ENCODE measurements at regions not wholly inside any gene's neighbourhood (a gene's known extent, or its start where the extent isn't known, plus 50 kb on each side); places are given as distances from the start of the nearest gene placed in this dataset.

DNA sequence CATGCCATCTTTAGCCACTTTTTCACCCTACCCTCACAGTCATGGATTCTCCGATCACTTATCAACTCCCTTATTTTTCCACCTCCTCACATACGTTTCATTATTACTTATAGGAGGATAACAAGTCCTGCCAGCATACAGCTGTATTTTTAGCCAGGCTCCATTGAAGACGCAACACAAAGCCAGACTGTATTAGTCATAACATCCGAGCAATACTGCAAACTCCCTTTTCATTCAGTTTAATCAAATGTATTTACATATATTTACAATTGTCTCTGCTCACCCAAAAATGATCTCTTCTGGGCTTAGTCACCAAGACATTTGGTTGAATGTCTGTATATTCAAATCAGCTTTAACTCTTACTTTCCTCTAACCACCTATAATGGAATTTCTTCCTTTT lies 126.4 kb upstream of the PRLR start:
- H3K27me3 ChIP-seq (ENCODE audit: low read depth) = no peaks in the 10 kb centered on the region
- TF ChIP-seq, protein P1, sequence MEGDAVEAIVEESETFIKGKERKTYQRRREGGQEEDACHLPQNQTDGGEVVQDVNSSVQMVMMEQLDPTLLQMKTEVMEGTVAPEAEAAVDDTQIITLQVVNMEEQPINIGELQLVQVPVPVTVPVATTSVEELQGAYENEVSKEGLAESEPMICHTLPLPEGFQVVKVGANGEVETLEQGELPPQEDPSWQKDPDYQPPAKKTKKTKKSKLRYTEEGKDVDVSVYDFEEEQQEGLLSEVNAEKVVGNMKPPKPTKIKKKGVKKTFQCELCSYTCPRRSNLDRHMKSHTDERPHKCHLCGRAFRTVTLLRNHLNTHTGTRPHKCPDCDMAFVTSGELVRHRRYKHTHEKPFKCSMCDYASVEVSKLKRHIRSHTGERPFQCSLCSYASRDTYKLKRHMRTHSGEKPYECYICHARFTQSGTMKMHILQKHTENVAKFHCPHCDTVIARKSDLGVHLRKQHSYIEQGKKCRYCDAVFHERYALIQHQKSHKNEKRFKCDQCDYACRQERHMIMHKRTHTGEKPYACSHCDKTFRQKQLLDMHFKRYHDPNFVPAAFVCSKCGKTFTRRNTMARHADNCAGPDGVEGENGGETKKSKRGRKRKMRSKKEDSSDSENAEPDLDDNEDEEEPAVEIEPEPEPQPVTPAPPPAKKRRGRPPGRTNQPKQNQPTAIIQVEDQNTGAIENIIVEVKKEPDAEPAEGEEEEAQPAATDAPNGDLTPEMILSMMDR (IDR thresholded peaks at IDR 0.05) = no peak
- no peaks in the 10 kb centered on the region for H3K4me1 ChIP-seq
- intact Hi-C loops (cut with DNase I) = no loop called here
- no peaks in the 10 kb centered on the region for H3K36me3 ChIP-seq
- H3K4me3 ChIP-seq = no peak overlapping the region
- DNase-seq = no peak
- H3K27ac ChIP-seq = no peak overlapping the region
- no peaks in the 10 kb centered on the region for H3K9me3 ChIP-seq
- ATAC-seq = no peak

GRCh38 chr5:35354751-35355150 lies 124.5 kb upstream of the PRLR start:
- no peaks in the 10 kb centered on the region for H3K36me3 ChIP-seq
- no peaks in the 10 kb centered on the region for H3K4me1 ChIP-seq
- no peak overlapping the region for H3K27ac ChIP-seq
- DNase-seq (no peak), ATAC-seq (no peak)
- intact Hi-C loops (cut with DNase I) = no loop called here
- H3K27me3 ChIP-seq (ENCODE audit: low read depth) = no peaks in the 10 kb centered on the region
- TF ChIP-seq, protein P1 (IDR thresholded peaks at IDR 0.05) = no peak
- peaks cover 5% of the 10 kb centered on the region for H3K9me3 ChIP-seq
- H3K4me3 ChIP-seq = no peak overlapping the region

GRCh38 chr5:35345222-35345621 lies 114.9 kb upstream of the PRLR start:
- Histone ChIP-seq H3K27ac (no peak overlapping the region), H3K9me3 (no peaks in the 10 kb centered on the region), H3K27me3 (ENCODE audit: low read depth) (no peaks in the 10 kb centered on the region), H3K4me3 (no peak overlapping the region), H3K4me1 (no peaks in the 10 kb centered on the region), H3K36me3 (no peaks in the 10 kb centered on the region)
- intact Hi-C loops (cut with DNase I) = no loop called here
- DNase-seq = no peak
- ATAC-seq = no peak
- TF ChIP-seq, protein P1 (IDR thresholded peaks at IDR 0.05) = no peak

DNA sequence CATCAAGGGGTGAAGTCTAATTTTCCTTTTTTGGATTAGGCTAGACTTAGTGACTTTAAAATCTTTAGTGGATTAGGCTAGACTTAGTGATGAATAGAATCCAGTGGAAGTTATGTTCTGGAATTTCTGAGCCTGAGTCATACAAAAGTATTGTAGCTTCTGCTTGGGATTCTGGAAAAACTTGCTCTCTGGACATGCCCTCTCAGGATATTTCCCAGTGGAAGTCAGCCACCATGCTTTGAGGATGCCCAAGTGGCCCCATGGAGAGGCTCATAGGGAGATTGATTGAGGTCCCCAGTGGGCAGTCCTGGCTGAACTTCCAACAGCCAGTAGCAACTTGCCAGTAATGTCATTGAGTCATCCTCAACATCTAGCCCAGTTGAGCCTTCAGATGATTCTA lies 112.4 kb upstream of the PRLR start:
- H3K9me3 ChIP-seq = no peaks in the 10 kb centered on the region
- H3K27me3 ChIP-seq (ENCODE audit: low read depth) = no peaks in the 10 kb centered on the region
- ATAC-seq (no peak), DNase-seq (no peak)
- intact Hi-C loops (cut with DNase I) = no loop called here
- H3K36me3 ChIP-seq = no peaks in the 10 kb centered on the region
- H3K4me3 ChIP-seq = no peak overlapping the region
- no peaks in the 10 kb centered on the region for H3K4me1 ChIP-seq
- H3K27ac ChIP-seq = no peak overlapping the region
- TF ChIP-seq, protein P1 (IDR thresholded peaks at IDR 0.05) = no peak

DNA sequence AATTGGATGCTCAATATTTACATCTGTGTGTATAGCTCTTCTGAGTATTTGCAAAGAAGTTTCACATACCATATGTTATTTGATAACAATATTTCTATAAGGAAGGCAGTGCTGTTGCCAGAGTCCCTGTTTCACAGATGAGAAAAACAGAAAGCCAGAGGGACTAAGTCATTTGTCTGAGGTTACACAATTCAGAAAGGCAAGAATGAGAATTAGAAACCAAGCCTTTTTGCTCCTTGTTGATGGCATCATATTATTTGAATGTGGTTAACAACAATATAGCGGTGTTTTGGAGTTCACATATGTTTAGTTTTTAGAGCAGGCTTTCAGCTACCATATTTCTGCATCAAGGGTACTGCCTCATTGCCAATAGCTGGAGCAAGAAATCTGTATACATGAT lies 110.9 kb upstream of the PRLR start:
- H3K4me1 ChIP-seq = no peaks in the 10 kb centered on the region
- no peaks in the 10 kb centered on the region for H3K9me3 ChIP-seq
- ATAC-seq (no peak), DNase-seq (no peak)
- TF ChIP-seq, protein P1 (IDR thresholded peaks at IDR 0.05) = no peak
- no peaks in the 10 kb centered on the region for H3K36me3 ChIP-seq
- intact Hi-C loops (cut with DNase I) = no loop called here
- H3K27me3 ChIP-seq (ENCODE audit: low read depth) = no peaks in the 10 kb centered on the region
- H3K4me3 ChIP-seq = no peak overlapping the region
- H3K27ac ChIP-seq = no peak overlapping the region

DNA sequence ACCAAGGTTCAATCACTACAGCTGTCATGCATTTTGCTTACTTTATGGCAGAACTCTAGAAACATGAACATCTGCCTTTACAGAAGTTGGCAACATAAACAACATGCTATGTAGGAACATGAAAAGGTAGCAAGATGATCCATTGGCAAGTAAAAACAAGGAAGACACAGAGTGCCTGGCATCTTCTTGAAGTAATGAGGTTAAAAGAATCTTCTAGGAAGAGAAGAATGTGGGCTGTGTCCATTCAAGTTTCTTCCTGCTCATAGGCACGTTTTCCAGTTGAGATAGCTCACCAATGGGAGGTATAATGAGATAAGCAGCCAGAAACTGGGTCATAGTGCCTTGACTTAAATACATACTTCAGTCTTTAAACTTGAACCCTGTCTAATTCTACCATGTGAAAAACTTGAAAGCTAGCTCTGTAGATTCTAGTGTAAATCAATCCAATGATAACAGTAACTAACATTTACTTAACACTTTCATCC lies 109.4 kb upstream of the PRLR start:
- no peak overlapping the region for H3K4me3 ChIP-seq
- H3K9me3 ChIP-seq = no peaks in the 10 kb centered on the region
- no peaks in the 10 kb centered on the region for H3K27me3 ChIP-seq (ENCODE audit: low read depth)
- DNase-seq = no peak
- intact Hi-C loops (cut with DNase I) = no loop called here
- no peaks in the 10 kb centered on the region for H3K4me1 ChIP-seq
- H3K36me3 ChIP-seq = no peaks in the 10 kb centered on the region
- no peak for ATAC-seq
- no peak overlapping the region for H3K27ac ChIP-seq
- TF ChIP-seq, protein P1 (IDR thresholded peaks at IDR 0.05) = no peak

All from lower lobe of right lung (tissue), 2 donors.